ENCODE measurements at regions not wholly inside any gene's neighbourhood (a gene's known extent, or its start where the extent isn't known, plus 50 kb on each side); places are given as distances from the start of the nearest gene placed in this dataset.
"Not testable (repeated sequence)": the region's sequence is repeated elsewhere in the genome, so short reads cannot be mapped to it uniquely, and the experiment has no call there.

- DNase-seq: no peak
These were observed 72.5 kb downstream of the RRAGC start for GRCh38 chr1:38787041-38787440.

DNA sequence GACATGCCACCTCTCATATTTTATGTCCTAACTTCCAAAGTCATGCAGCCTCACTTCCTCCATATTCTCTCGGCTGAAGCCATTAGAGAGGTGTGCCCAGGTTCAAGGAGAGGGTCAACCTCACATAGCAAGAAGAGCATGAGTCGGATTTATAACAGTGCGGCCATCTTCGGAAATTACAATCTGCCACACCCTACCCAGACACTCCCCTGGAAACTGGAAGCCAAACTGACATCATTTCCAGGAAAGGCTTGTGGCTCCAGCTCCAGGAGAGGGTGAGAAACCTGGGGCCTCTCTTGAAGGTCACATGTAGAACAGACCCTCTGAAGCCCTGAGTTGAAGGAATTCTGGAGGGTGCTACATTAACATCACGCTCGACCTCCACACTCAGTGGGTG lies 73.5 kb downstream of the RRAGC start:
- DNase-seq: no peak

GRCh38 chr1:38785285-38786039 lies 74.1 kb downstream of the RRAGC start:
- DNase-seq: no peak

GRCh38 chr1:38784452-38785284 lies 74.9 kb downstream of the RRAGC start:
- no peak for DNase-seq

- DNase-seq: no peak
These were observed 75.8 kb downstream of the RRAGC start for GRCh38 chr1:38783640-38784229.

DNA sequence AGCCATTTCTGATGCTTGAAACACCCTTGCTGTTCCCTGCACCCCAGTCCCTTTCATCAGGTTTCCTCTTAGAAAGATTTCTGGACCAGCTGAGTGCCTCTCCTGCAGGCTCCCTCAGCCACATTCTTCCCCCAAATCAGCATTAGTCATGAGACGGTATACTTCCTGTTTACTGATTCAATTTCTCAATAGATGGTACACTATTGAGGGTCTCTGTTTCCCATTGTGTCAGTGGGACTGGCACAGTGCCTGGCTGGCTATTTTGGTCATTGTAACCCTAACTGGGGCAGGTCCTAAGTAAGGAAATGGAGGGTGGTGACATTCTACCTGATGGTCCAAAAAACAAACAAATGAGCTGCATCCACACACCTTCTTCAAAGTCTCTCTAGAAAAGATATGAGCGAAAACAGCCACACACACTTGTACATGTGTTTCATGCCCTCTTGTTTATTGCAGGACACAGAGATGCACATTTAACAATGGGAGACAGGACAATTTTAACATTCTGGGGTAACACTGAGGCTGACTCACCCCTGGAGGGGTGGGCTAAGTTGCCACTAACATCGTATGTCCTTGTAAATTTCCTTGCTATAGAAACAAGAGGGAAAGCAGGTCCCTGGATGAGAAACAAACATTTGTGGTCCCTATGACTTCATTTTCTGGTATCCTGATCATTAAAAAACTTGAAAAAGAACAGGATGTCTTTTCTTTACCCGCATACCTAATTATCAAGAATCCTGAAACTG lies 77.5 kb downstream of the RRAGC start:
- DNase-seq: no peak

- no peak for DNase-seq
These were observed 79.4 kb downstream of the RRAGC start for GRCh38 chr1:38780133-38780532.

GRCh38 chr1:38779491-38779890 lies 80.1 kb downstream of the RRAGC start:
- DNase-seq: no peak

- DNase-seq: no peak
These were observed 81.1 kb downstream of the RRAGC start for GRCh38 chr1:38778521-38778920.

DNA sequence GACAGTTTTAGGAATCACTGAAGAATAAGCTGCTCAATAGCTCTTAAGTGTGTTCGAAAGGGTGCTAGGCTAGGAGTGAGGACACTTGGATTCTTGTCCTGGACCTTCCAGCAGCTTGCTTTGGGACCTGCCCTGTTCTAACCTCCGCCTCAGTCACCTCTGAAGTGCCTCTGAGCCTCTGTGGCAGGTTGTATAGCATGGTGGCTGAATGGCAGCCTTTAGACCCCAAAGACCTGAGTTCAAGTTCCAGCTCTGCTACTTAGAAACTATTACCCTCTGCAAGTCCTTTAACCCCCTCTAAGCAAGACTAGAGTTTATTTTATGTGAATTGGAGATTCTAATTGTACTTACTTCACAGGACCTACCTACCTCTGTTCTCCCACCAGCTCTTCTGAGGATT lies 81.5 kb downstream of the RRAGC start:
- DNase-seq: no peak

DNA sequence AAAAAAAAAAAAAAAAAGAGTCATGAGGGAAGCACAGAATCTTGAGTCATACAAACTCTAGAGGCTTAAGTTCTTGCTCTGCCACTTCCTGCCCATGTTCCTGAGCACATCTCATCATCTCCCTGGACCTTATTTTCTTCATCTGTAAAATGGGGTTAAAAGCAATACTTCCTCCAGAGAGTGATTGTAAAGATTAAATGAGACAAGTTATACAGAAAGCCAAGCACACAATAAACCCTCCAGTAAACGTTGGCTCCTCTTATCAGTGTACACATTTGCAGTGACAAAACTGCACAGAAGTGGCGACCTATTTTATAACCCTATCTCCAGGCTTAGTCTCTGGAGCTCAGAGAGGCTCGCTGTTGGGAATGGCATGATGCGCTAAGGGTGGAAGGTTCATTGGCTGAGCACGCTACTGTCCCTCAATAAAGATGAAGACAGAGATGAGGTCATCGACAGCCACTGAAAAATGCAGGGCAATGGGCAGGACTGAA lies 82.1 kb downstream of the RRAGC start:
- no peak for DNase-seq

- no peak for DNase-seq
These were observed 83.0 kb downstream of the RRAGC start for GRCh38 chr1:38776466-38777065.

DNA sequence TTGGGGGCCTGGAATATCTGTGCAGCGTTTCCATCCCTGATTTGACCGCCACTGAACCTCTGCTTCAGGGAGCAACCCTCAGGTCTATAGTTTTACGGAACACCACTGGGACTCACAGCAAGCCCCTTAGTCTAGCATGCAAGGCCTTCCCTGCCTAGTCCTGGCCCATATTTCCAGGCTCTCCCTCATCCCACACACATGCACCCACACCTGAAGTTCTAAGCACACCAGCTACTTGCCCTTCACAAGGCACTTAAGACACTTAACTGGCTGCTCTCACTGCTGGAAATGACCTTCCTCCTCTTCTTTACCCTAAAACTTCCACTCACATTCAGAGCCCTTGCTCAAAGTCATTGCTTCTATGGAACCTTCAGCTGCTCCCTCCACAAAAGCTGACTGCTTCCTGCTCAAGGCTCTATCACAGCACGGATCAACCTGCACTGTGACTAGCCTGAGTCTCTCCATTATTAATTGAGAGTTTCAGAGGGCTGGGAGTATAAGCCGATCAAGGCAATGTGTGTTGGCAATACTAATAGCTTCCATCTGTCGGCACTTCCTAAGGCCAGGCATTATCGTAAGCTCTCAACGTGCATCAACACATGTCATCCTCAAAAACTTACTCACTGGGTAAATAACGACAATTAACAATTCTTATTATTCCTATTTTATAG lies 84.3 kb downstream of the RRAGC start:
- no peak for DNase-seq

DNA sequence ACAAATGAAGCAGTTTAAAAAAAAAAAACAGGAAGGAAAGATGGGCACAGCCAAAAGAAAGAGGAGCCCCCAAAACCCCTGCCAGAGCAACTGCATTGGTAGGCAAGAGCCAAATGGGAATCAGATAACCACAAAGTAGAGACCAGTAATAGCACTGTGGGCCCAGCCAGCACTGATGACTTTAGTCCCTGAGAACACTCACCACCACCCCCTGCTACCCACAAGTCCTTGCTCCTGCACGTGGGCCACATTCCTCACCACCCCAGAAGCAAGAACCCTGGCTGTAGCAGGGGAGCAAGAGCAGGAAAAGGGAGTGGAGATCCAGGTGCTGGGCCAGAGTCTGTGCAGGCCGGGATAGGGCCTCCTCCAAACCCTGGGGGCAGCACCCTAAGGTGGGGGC lies 86.1 kb downstream of the RRAGC start:
- DNase-seq: no peak

DNA sequence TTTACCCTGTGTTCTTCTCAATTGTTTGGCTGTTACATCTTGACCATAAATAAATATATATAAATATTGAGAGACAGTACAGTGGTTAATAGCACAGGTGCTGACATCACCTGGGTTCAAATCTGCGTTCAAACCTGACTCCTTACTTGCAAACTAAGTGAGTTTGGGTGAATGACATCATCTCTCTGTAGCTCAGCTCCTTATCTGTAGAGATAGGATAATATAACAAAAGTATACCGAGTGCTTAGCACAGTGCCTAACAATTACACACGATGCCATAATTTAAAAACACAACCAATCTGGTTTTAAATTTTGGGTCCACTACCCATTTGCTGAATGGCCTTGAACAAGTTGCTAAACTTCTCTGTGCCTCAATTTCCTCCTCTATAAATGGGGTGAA lies 86.6 kb downstream of the RRAGC start:
- no peak for DNase-seq

GRCh38 chr1:38772026-38772425 lies 87.5 kb downstream of the RRAGC start:
- no peak for DNase-seq

- not testable (repeated sequence) for DNase-seq
These were observed 88.9 kb downstream of the RRAGC start for GRCh38 chr1:38770516-38771173.

GRCh38 chr1:38766125-38766524 lies 93.4 kb downstream of the RRAGC start:
- DNase-seq: no peak

GRCh38 chr1:38763121-38763520 lies 96.5 kb downstream of the RRAGC start:
- no peak for DNase-seq

- DNase-seq: no peak
These were observed 99.0 kb downstream of the RRAGC start for GRCh38 chr1:38760562-38760961.

GRCh38 chr1:38758820-38759219 lies 100.8 kb downstream of the RRAGC start:
- no peak for DNase-seq
